ENCODE measurements at regions not wholly inside any gene's neighbourhood (a gene's known extent, or its start where the extent isn't known, plus 50 kb on each side); places are given as distances from the start of the nearest gene placed in this dataset.

GRCh38 chr5:68071282-68071632 lies 144.3 kb upstream of the PIK3R1 start:
- no peak for TF ChIP-seq CTCF (IDR thresholded peaks at IDR 0.05; ENCODE audit: low read depth, low read length, poor library complexity, severe bottlenecking)
- no peak for TF ChIP-seq EZH2phosphoT487 (IDR thresholded peaks at IDR 0.05; ENCODE audit: borderline replicate concordance, low read length)
- H3K27me3 ChIP-seq (ENCODE audit: control insufficient read depth, low read length): no peaks in the 10 kb centered on the region
- H3K4me2 ChIP-seq (ENCODE audit: low read length): no peak overlapping the region
- no peaks in the 10 kb centered on the region for H3K9me2 ChIP-seq (replicated peaks; ENCODE audit: control insufficient read depth, low read length)
- H4K20me1 ChIP-seq (ENCODE audit: control insufficient read depth, insufficient read depth, low read depth, low read length): no peaks in the 10 kb centered on the region
- no peak overlapping the region for H3K4me3 ChIP-seq (ENCODE audit: low read length)
- no peaks in the 10 kb centered on the region for H3K36me3 ChIP-seq (ENCODE audit: control insufficient read depth, low read length)
- H3F3A ChIP-seq (ENCODE audit: control insufficient read depth, insufficient read depth): no peaks in the 10 kb centered on the region
- no peaks in the 10 kb centered on the region for H3K9me3 ChIP-seq (ENCODE audit: control insufficient read depth, insufficient read depth, low read length)
- no peaks in the 10 kb centered on the region for H3K4me1 ChIP-seq (ENCODE audit: control insufficient read depth, low read length)
- no peaks in the 10 kb centered on the region for H3K79me2 ChIP-seq (ENCODE audit: control insufficient read depth, low read length)
- no peak overlapping the region for H3K27ac ChIP-seq (ENCODE audit: low read depth, low read length)

GRCh38 chr5:68070591-68071281 lies 144.8 kb upstream of the PIK3R1 start:
- H3K27ac ChIP-seq (ENCODE audit: low read depth, low read length): no peak overlapping the region
- H3K4me3 ChIP-seq (ENCODE audit: low read length): no peak overlapping the region
- no peak overlapping the region for H3K4me2 ChIP-seq (ENCODE audit: low read length)

GRCh38 chr5:68067976-68068603 lies 147.5 kb upstream of the PIK3R1 start:
- H3K9me3 ChIP-seq (ENCODE audit: control insufficient read depth, insufficient read depth, low read length): no peaks in the 10 kb centered on the region
- no peaks in the 10 kb centered on the region for H3K79me2 ChIP-seq (ENCODE audit: control insufficient read depth, low read length)
- H3K4me1 ChIP-seq (ENCODE audit: control insufficient read depth, low read length): no peaks in the 10 kb centered on the region
- no peaks in the 10 kb centered on the region for H3F3A ChIP-seq (ENCODE audit: control insufficient read depth, insufficient read depth)
- no peaks in the 10 kb centered on the region for H3K9me2 ChIP-seq (replicated peaks; ENCODE audit: control insufficient read depth, low read length)
- no peak overlapping the region for H3K27ac ChIP-seq (ENCODE audit: low read depth, low read length)
- H3K36me3 ChIP-seq (ENCODE audit: control insufficient read depth, low read length): no peaks in the 10 kb centered on the region
- H3K4me2 ChIP-seq (ENCODE audit: low read length): no peak overlapping the region
- H3K27me3 ChIP-seq (ENCODE audit: control insufficient read depth, low read length): no peaks in the 10 kb centered on the region
- TF ChIP-seq EZH2phosphoT487 (IDR thresholded peaks at IDR 0.05; ENCODE audit: borderline replicate concordance, low read length): no peak
- TF ChIP-seq CTCF (IDR thresholded peaks at IDR 0.05; ENCODE audit: low read depth, low read length, poor library complexity, severe bottlenecking): no peak
- H4K20me1 ChIP-seq (ENCODE audit: control insufficient read depth, insufficient read depth, low read depth, low read length): no peaks in the 10 kb centered on the region
- H3K4me3 ChIP-seq (ENCODE audit: low read length): no peak overlapping the region

More at GRCh38 chr5:68070591-68071281, 144.8 kb upstream of the PIK3R1 start:
- Histone ChIP-seq H3K9me3 (ENCODE audit: control insufficient read depth, insufficient read depth, low read length) (no peaks in the 10 kb centered on the region), H3K79me2 (ENCODE audit: control insufficient read depth, low read length) (no peaks in the 10 kb centered on the region), H3K36me3 (ENCODE audit: control insufficient read depth, low read length) (no peaks in the 10 kb centered on the region), H3K9me2 (replicated peaks; ENCODE audit: control insufficient read depth, low read length) (no peaks in the 10 kb centered on the region), H3F3A (ENCODE audit: control insufficient read depth, insufficient read depth) (no peaks in the 10 kb centered on the region), H3K27me3 (ENCODE audit: control insufficient read depth, low read length) (no peaks in the 10 kb centered on the region), H4K20me1 (ENCODE audit: control insufficient read depth, insufficient read depth, low read depth, low read length) (no peaks in the 10 kb centered on the region), H3K4me1 (ENCODE audit: control insufficient read depth, low read length) (no peaks in the 10 kb centered on the region)
- no peak for TF ChIP-seq EZH2phosphoT487 (IDR thresholded peaks at IDR 0.05; ENCODE audit: borderline replicate concordance, low read length)
- TF ChIP-seq CTCF (IDR thresholded peaks at IDR 0.05; ENCODE audit: low read depth, low read length, poor library complexity, severe bottlenecking): no peak

All from DOHH2 (cell line).